ENCODE measurements at regions not wholly inside any gene's neighbourhood (a gene's known extent, or its start where the extent isn't known, plus 50 kb on each side); places are given as distances from the start of the nearest gene placed in this dataset.

DNA sequence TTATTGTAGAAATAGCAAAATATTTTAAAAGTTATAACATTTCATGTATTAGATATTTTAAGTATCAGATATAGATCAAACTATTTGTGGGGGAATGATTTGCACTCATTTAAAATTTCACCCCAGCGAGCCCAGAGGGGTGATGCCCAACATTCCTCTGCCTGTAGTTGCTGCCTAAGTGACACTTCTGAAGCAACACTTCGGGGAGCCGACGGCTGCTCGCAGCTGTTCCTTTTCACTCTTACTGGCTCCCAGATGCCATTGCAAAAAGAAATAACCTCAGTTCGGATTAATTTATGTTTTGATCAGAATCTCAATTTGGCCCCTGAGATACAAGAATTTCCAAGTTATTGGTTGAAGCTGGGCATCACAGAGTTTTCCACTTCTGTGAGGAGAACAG, 603.8 kb downstream of the PLCL1 start:
- ChIA-PET POLR2A (ENCODE audit: unreplicated experiment) (no interaction called here), CTCF (no interaction called here)
- BruUV-seq (replicated peaks) = no TSS peak
- Histone ChIP-seq H3K9me2 (ENCODE audit: insufficient read depth) (no peaks in the 10 kb centered on the region), H2AFZ (no peak overlapping the region), H3K36me3 (ENCODE audit: low read depth) (no peaks in the 10 kb centered on the region), H3K27me3 (ENCODE audit: insufficient read depth, low read depth) (no peaks in the 10 kb centered on the region), H3K27ac (no peak overlapping the region), H4K20me1 (ENCODE audit: insufficient read depth) (no peaks in the 10 kb centered on the region), H3F3A (ENCODE audit: insufficient read depth, low read depth) (no peaks in the 10 kb centered on the region), H3K4me3 (no peak overlapping the region), H3K9me3 (ENCODE audit: insufficient read depth, low read depth) (no peaks in the 10 kb centered on the region), H3K4me1 (replicated peaks; ENCODE audit: insufficient read depth) (no peaks in the 10 kb centered on the region), H3K79me2 (ENCODE audit: low read depth) (no peaks in the 10 kb centered on the region), H3K4me2 (no peak overlapping the region)
- intact Hi-C loops (cut with micrococcal nuclease; ENCODE audit: unreplicated experiment) = no loop called here
- TF ChIP-seq EZH2 (IDR thresholded peaks at IDR 0.05; ENCODE audit: low read depth) = no peak
- TF ChIP-seq, protein P1, sequence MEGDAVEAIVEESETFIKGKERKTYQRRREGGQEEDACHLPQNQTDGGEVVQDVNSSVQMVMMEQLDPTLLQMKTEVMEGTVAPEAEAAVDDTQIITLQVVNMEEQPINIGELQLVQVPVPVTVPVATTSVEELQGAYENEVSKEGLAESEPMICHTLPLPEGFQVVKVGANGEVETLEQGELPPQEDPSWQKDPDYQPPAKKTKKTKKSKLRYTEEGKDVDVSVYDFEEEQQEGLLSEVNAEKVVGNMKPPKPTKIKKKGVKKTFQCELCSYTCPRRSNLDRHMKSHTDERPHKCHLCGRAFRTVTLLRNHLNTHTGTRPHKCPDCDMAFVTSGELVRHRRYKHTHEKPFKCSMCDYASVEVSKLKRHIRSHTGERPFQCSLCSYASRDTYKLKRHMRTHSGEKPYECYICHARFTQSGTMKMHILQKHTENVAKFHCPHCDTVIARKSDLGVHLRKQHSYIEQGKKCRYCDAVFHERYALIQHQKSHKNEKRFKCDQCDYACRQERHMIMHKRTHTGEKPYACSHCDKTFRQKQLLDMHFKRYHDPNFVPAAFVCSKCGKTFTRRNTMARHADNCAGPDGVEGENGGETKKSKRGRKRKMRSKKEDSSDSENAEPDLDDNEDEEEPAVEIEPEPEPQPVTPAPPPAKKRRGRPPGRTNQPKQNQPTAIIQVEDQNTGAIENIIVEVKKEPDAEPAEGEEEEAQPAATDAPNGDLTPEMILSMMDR (conservative IDR thresholded peaks at IDR 0.05) = no peak
- no peak for DNase-seq

DNA sequence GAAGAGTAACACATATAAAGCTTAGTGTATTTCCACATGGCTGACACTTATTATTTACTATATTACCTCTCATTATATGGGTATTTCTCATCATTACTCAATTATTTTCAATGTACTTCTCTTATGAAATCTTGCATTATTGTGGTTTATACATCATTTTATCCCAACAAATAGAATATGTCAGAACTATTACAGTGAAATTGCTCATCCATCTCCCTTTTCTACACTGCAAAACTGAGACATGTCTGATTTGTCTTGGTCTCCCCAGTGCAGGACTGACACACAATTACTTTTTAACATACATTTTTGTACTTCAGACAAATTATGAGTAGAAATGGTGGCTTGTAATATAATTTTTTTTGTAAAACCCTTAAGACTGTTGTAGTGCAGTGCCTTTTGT, 600.9 kb downstream of the PLCL1 start:
- BruUV-seq (replicated peaks) = no TSS peak
- Histone ChIP-seq H3K79me2 (ENCODE audit: low read depth) (no peaks in the 10 kb centered on the region), H3K4me3 (no peak overlapping the region), H3K27ac (no peak overlapping the region), H4K20me1 (ENCODE audit: insufficient read depth) (no peaks in the 10 kb centered on the region), H3K4me1 (replicated peaks; ENCODE audit: insufficient read depth) (no peaks in the 10 kb centered on the region), H3K36me3 (ENCODE audit: low read depth) (no peaks in the 10 kb centered on the region), H2AFZ (no peak overlapping the region), H3K9me2 (ENCODE audit: insufficient read depth) (no peaks in the 10 kb centered on the region), H3K9me3 (ENCODE audit: insufficient read depth, low read depth) (no peaks in the 10 kb centered on the region), H3K4me2 (no peak overlapping the region), H3F3A (ENCODE audit: insufficient read depth, low read depth) (no peaks in the 10 kb centered on the region), H3K27me3 (ENCODE audit: insufficient read depth, low read depth) (no peaks in the 10 kb centered on the region)
- ChIA-PET CTCF (no interaction called here), POLR2A (ENCODE audit: unreplicated experiment) (no interaction called here)
- DNase-seq = no peak
- TF ChIP-seq, protein P1 (conservative IDR thresholded peaks at IDR 0.05) = no peak
- TF ChIP-seq EZH2 (IDR thresholded peaks at IDR 0.05; ENCODE audit: low read depth) = no peak
- intact Hi-C loops (cut with micrococcal nuclease; ENCODE audit: unreplicated experiment) = no loop called here

DNA sequence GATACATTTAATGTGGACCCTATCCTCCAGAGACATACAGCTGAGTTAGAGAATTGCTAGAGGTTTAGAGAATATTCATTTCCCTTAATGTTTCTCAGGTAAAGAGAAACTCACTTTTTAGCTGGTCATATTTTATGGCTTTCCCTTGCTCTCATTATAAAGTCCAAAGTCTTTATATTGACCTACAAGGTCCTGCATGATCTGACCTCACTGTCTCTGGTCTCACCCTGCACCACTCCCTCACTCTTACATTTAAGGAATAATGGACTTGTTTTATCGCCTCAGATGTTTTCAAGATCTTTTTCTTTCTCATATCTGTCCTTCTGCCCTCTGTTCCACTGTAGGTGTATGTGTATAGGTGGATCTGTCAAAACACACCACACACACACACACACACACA, 597.3 kb downstream of the PLCL1 start:
- CTCF ChIA-PET = no interaction called here
- intact Hi-C loops (cut with micrococcal nuclease; ENCODE audit: unreplicated experiment) = no loop called here

More for the DNA sequence above, 597.3 kb downstream of the PLCL1 start:
- BruUV-seq (replicated peaks) = no TSS peak
- H3K4me1 ChIP-seq (replicated peaks; ENCODE audit: insufficient read depth) = no peaks in the 10 kb centered on the region
- no peak overlapping the region for H2AFZ ChIP-seq
- H3K4me2 ChIP-seq = no peak overlapping the region
- no peaks in the 10 kb centered on the region for H3K9me3 ChIP-seq (ENCODE audit: insufficient read depth, low read depth)
- H4K20me1 ChIP-seq (ENCODE audit: insufficient read depth) = no peaks in the 10 kb centered on the region
- no peak for DNase-seq
- POLR2A ChIA-PET (ENCODE audit: unreplicated experiment) = no interaction called here
- H3K9me2 ChIP-seq (ENCODE audit: insufficient read depth) = no peaks in the 10 kb centered on the region
- no peak overlapping the region for H3K27ac ChIP-seq
- no peaks in the 10 kb centered on the region for H3K36me3 ChIP-seq (ENCODE audit: low read depth)
- H3F3A ChIP-seq (ENCODE audit: insufficient read depth, low read depth) = no peaks in the 10 kb centered on the region
- TF ChIP-seq, protein P1 (conservative IDR thresholded peaks at IDR 0.05) = no peak
- TF ChIP-seq EZH2 (IDR thresholded peaks at IDR 0.05; ENCODE audit: low read depth) = no peak
- H3K27me3 ChIP-seq (ENCODE audit: insufficient read depth, low read depth) = no peaks in the 10 kb centered on the region
- no peak overlapping the region for H3K4me3 ChIP-seq
- H3K79me2 ChIP-seq (ENCODE audit: low read depth) = no peaks in the 10 kb centered on the region

All from PC-9 (cell line).